OCI-LY1 (cell line): ENCODE measurements at regions not wholly inside any gene's neighbourhood (a gene's known extent, or its start where the extent isn't known, plus 50 kb on each side); places are given as distances from the start of the nearest gene placed in this dataset.

ENCODE experiments used
- CTCF ChIP-seq: fragments of 200-600 bp; sonication (generic), shearing (Covaris generic); IDR thresholded peaks from 2 replicates; pipeline ENCODE4 v1.5.1; 2017; ENCODE audit warnings: mild to moderate bottlenecking, antibody characterized with exemption, low read length, moderate library complexity, mixed read lengths
- EZH2 ChIP-seq: fragments of 200-600 bp; sonication (generic), shearing (Covaris generic); IDR thresholded peaks from 2 replicates; pipeline ENCODE4 v1.8.0; 2017; ENCODE audit warnings: borderline replicate concordance, mixed run types, mild to moderate bottlenecking, antibody characterized with exemption, low read length, moderate library complexity, mixed read lengths

- TF ChIP-seq CTCF (no peak), EZH2 (no peak)
These were observed 145.5 kb upstream of the FAM241A start for GRCh38 chr4:111999801-112000200.
